ENCODE measurements at regions not wholly inside any gene's neighbourhood (a gene's known extent, or its start where the extent isn't known, plus 50 kb on each side); places are given as distances from the start of the nearest gene placed in this dataset.
"Not testable (repeated sequence)": the region's sequence is repeated elsewhere in the genome, so short reads cannot be mapped to it uniquely, and the experiment has no call there.

DNA sequence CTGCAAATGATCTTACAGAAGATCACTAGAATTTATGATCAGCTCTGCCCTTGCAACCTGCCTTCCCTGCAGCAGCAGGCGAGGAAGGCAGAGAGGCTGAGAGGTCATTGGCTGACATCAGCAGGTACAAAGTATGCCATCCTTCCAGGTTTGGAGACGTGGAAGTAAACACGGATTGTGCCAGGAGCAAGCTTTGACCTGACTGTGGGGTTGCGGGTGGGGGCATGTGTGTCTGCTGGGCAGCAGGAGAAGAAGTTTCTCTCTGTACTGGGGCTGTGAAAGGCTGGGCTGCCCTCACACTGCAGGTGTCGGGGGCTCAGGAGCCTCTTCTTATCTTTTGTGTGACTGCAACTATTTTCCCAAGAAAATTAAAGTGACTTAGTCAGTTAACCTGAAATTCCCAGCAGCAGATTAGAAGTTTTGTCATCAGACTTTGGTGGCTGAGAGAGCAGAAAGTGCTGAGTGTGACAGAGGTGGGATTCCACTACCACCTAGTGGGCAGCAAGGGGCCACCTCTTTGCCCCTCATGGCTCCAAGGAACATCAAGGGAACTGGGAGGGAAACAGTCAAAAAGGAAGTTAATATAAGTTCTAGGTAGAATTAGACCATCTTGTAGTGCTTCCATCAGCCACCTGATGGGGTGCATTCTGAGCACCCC is 565.9 kb downstream of the ETS1 start:
- no peak for DNase-seq

DNA sequence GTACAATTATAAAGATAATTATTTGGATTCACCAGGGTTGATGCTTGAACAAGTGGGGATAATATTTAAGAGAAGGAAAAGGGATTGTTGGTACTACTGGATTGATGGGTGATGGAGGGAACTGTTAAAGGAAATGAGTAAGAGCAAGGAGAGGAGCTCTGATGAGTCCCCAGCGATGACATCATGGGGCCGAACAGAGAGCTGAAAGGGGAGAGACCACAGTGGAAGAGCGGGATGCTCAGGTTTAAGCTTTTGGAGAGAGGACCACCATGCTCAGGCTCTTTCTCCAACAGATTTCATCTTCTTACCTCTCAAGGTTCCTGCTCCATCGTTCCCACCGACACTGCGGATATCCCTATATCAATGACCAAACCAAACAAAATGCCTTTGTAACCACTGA is 568.7 kb downstream of the ETS1 start:
- DNase-seq = no peak

DNA sequence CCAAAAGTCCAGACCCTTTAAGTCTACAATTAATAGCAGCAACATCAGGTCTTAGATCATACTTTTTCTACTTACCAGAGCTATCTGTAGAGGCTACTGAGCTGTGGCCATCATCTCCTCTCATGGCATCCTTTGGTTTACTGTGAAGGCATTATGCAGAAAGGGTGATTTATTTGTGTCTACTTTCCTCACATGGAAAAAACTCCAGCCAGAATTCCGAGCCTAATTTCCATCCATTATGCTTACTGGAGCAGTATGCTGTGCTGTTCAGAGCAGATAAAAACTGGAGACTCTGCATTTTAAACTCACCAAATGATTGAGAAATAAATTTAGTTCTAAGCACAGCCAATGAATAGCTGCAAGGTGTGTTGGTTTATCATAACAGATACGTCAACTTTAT is 581.8 kb downstream of the ETS1 start:
- DNase-seq = no peak

GRCh38 chr11:127998421-127998820 is 588.9 kb downstream of the ETS1 start:
- DNase-seq = no peak

DNA sequence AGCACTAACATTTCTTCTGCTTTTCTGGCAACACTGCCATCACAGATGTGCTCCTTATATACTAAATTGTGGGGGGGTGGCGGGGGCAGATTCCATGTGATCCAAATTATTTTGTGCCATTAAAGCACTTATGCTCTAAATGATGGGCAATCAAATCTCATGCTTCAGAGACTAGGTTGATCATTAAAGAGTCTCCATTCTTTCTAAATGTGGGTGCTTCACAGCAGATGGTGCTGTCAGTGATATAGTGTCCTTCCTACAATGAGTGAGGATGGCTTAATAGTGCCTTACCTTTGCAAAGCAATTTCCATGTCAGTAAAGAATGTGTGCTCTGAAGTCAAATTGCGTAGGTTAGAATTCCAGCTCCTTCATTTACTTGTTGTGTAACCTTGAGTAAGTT is 589.8 kb downstream of the ETS1 start:
- DNase-seq = no peak

GRCh38 chr11:127996825-127997224 is 590.5 kb downstream of the ETS1 start:
- no peak for DNase-seq

GRCh38 chr11:127995921-127996320 is 591.4 kb downstream of the ETS1 start:
- DNase-seq = no peak

DNA sequence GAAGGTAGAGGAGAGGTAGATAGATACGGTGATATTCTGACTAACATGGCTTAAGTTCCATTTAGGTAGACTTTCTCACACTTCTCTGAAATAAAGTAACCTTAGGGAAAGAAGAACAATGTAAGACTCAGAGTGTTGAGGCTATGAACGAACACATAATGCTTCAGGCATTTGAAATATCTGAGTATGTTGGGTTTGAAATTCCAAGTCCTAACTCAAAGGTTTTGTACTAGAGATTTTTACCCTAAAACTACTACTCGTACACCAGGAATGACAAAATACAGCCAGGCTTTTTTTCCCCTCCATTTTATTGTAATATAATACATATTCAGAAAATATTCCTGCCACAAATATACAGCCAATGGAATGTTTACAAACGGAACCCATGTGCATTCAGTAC is 592.6 kb downstream of the ETS1 start:
- DNase-seq = no peak

DNA sequence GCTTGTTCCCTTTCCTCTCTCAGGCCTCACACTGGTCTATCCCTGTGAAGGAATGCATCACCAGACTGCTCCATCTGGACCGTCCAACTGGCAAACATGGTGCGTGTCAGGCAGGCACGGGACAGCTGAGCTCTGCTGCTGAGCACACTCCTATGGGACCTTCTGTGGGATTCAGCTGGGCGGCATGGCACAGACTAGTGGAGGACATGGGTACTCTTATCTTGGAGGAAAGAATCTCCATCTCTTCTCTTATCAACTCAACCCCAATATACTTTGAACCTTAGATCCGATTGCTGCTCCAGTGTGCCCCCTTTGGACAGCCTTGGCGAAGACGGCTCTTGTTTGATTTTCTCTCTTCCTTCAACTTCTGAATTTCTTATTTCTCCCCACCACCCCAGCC is 593.6 kb downstream of the ETS1 start:
- DNase-seq = no peak

GRCh38 chr11:127993281-127993680 is 594.1 kb downstream of the ETS1 start:
- DNase-seq = no peak

DNA sequence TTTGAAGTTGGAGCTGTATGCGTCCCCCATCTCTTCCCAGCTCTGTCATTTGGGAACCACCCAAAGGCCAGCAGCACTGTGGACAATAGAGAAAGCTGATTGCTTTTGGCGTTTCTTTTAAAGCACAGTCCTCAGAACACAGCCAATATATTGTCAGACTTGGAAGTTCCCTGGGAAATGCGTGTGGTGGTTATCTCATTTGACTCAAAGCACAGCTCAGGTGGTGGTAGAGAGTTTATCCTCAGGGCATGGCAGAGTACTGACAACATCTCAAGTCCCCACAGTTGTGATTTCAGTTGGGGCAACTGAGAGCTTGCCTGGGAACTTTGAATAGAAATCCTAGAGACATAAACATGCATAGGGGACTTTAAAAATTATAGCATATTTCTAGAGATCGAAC is 601.3 kb downstream of the ETS1 start:
- no peak for DNase-seq

DNA sequence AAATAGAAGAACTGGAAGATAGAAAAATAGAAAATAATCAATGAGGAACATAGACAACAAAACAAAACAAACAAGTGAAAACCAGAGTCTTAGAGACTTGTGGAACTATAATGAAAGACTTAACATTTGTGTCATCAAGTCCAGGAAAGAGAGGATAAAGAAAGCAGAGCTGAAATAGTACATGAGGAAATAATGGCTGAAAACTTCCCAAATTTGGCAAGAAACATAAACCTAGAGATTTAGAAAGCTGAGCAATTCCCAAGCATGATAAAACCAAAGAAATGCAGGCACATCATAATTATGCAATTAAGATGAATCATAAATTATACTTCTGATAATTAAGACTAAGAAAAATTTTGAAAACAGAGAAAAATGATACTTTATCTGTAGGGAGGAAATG is 614.5 kb downstream of the ETS1 start:
- no peak for DNase-seq

GRCh38 chr11:127971448-127971847 is 615.9 kb downstream of the ETS1 start:
- no peak for DNase-seq

GRCh38 chr11:127966821-127967220 is 620.5 kb downstream of the ETS1 start:
- DNase-seq = no peak

DNA sequence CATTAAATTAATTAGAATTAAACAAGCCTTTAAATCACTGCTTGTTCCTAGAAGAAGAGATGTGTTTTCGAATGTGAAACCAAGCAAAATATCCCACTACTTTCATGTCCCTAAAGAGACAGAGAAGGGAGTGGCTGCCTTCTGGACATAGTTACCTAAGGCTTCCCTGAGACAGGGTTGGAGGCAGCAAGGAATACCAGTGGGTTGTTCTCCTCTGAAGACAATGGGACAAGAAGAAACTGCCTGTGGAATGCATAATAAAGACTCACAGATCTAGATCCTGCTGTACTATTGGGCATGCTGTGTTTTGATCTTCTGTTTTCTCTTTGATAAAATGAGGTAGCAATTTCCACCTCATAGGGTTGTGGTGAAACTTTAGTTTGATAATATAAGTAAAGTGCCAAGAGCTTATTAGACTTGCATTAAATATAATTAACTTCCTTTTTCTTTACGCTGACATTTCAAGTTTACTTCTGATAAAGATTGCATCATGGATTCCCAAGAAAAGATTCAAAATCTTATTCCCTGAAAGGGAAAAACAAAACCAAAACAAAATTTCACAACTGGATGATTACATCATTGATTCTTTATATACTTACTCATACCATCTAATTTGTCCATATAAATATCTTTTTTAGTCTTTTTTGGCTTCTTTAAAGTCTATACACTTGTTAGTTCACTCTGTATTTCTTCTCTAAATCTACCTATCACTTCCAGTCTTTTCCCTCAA is 621.3 kb downstream of the ETS1 start:
- DNase-seq = no peak

GRCh38 chr11:127962416-127962815 is 624.9 kb downstream of the ETS1 start:
- DNase-seq = no peak

GRCh38 chr11:127950162-127950561 is 637.2 kb downstream of the ETS1 start:
- DNase-seq = no peak

GRCh38 chr11:127943763-127944162 is 643.6 kb downstream of the ETS1 start:
- DNase-seq = no peak

GRCh38 chr11:127943152-127943551 is 644.2 kb downstream of the ETS1 start:
- DNase-seq = no peak

- DNase-seq = not testable (repeated sequence)
Observed at GRCh38 chr11:127941554-127941953, 645.8 kb downstream of the ETS1 start.

- DNase-seq = no peak
Observed at GRCh38 chr11:127939000-127939399, 648.4 kb downstream of the ETS1 start.

DNA sequence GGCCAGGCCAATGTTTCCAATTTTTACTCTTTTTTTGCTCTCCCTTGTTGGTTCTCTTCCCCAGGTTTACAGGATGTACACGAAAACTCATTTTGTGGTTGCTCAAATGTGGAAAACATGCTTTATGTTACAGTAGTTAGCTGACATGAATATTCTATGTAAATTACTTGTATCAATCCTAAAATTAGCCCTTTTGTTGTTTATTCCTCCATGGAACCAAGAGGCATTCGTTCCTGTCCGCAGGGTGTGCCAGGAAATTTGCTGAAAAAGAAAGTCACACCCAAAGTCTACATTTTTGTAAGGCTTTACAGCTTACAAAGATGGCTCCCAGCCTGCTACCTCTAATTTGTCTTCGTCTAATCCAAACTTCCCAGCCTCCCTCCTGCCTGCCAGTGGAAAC is 652.3 kb downstream of the ETS1 start:
- no peak for DNase-seq

DNA sequence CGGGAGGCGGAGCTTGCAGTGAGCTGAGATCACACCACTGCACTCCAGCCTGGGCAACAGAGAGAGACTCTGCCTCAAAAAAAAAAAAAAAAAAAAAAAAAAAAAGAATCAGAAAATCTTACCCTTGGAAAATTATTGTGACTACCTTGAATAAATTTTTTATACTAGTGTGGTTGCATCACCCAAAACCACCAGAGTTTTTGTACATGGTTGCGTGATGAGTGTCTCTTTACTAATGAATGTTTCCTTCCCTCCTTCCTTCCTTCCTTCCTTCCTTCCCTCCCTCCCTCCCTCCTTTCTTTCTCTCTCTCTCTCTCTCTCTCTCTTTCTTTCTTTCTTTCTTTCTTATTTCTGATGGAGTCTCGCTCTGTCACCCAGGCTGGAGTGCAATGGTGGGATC is 653.4 kb downstream of the ETS1 start:
- not testable (repeated sequence) for DNase-seq

GRCh38 chr11:127931803-127932202 is 655.6 kb downstream of the ETS1 start:
- DNase-seq = no peak

DNA sequence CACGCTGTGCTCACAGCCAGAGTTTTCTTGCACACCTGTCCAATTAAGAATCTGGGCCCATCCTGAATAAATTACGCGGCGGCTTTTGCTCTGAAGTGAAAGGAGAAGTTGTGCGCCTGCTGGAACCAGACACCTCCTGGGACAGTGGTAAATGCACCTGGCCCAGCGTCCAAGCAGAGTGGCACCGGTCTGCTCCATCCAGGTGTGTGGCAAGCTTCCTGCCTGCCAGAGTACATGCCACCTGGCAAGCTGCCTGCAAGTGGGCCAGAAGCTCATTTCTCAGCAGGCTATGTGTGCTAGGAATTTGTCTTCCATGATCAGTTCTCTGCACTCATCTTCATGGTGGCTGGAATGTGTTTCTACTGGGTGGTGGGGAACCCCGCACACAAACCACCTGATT is 660.6 kb downstream of the ETS1 start:
- no peak for DNase-seq

Measured in central memory CD4-positive, alpha-beta T cell (primary cell).